Heart left ventricle (tissue), 16 donors: ENCODE measurements at regions not wholly inside any gene's neighbourhood (a gene's known extent, or its start where the extent isn't known, plus 50 kb on each side); places are given as distances from the start of the nearest gene placed in this dataset.

Experiments
- ATAC-seq, 4 donors: fragments of 200-7000 bp; cut with Tn5 transposase; one replicate each; pipeline ENCODE4 v1.9.1; 2020 to 2022; ENCODE audit warnings: moderate library complexity in 4 of 4, mild to moderate bottlenecking in 3 of 4, moderate number of reproducible peaks in 1 of 4
- DNase-seq, 5 donors: peaks; one replicate each; pipeline ENCODE4 v3.0.0-alpha.2; 2020
- H3K27ac ChIP-seq, 12 donors: fragments of 200-600 bp; sonication (generic) in 4 of 12; one replicate each; pipeline versions ENCODE4 v1.5.0 to v1.8.0; 2016 to 2022; ENCODE audit warnings: mild to moderate bottlenecking in 2 of 12
- H3K27me3 ChIP-seq, 9 donors: fragments of 200-600 bp; sonication (generic) in 2 of 9; one replicate each; pipeline versions ENCODE4 v1.5.1 to v1.8.0; 2016 to 2022; ENCODE audit warnings: mild to moderate bottlenecking in 3 of 9
- H3K36me3 ChIP-seq, 9 donors: fragments of 200-600 bp; sonication (generic) in 2 of 9; one replicate each; pipeline versions ENCODE4 v1.5.0 to v1.8.0; 2018 to 2022; ENCODE audit warnings: mild to moderate bottlenecking in 2 of 9
- H3K4me1 ChIP-seq, 12 donors: fragments of 200-600 bp; sonication (generic) in 4 of 12; one replicate each; pipeline versions ENCODE4 v1.5.0 to v1.8.0; 2016 to 2022; ENCODE audit warnings: mild to moderate bottlenecking in 3 of 12
- H3K4me3 ChIP-seq, 12 donors: fragments of 200-600 bp; sonication (generic) in 4 of 12; one replicate each; pipeline versions ENCODE4 v1.5.0 to v1.8.0; 2017 to 2022; ENCODE audit warnings: mild to moderate bottlenecking in 9 of 12, moderate library complexity in 4 of 12
- H3K9me3 ChIP-seq, 12 donors: fragments of 200-600 bp; sonication (generic) in 4 of 12; one replicate each; pipeline versions ENCODE4 v1.5.0 to v1.8.0; 2016 to 2022; ENCODE audit warnings: mild to moderate bottlenecking in 1 of 12
- POLR2A ChIP-seq, 2 donors: fragments of 450-650 bp; IDR thresholded peaks; one replicate each; pipeline ENCODE4 v1.6.1; 2017; ENCODE audit warnings: antibody characterized with exemption in 2 of 2, mild to moderate bottlenecking in 2 of 2, moderate library complexity in 2 of 2
- WGBS, 4 donors: extraction: QIAGEN DNeasy Blood & Tissue Kit in 2 of 4; methylation state at CpG; one replicate each; pipeline versions ENCODE4 v1.1.5 to v1.1.7; 2013 to 2018; 5-methylcytosine and 5-hydroxymethylcytosine counted together
- intact Hi-C, 10 donors: fragments of 100-400 bp; cut with DNase I; formaldehyde crosslinking; loops; one replicate each; pipeline versions ENCODE4 v1.11.1 to v1.14.2; 2022
- TF ChIP-seq, protein P1 (sequence below), 12 donors: fragments of 200-600 bp; sonication (generic) in 4 of 12; IDR thresholded peaks; one replicate each; pipeline versions ENCODE4 v1.5.0 to v1.8.0; 2018 to 2022; ENCODE audit warnings: antibody characterized with exemption in 12 of 12, mild to moderate bottlenecking in 5 of 12
- donor health status: ischemic (EF 13 %, LVEDD 7.1; RV severe dilation, severe dysfunction).
- donor health status: healthy with polysubstance abuse.
- donor health status: DM: no; HTN: yes; CAD: no.
- donor health status: DM: no; HTN: no; CAD: no.
- donor health status: ischemic (EF 25% LVEDD 6.9; RV normal size, moderate dysfunction).
- donor health status: ischemic (EF 25% LVEDD 5.7; RV mildly dilated, moderate dysfunction).
- donor health status: healthy.
- donor health status: DM: yes; HTN: yes; CAD: no.
- donor health status: ischemic (EF 35%, LVEDD 5.7; RV mildly dilated, moderate dysfunction).
- donor health status: nonischemic (EF 11% LVEDD 7.7; RV severe dilation, severe dysfunction).
- donor health status: DM: yes; HTN: yes; CAD: no.
- donor health status: PGD.
- donor health status: ischemic (EF 29% LVEDD 5.4; RV normal size, mild dysfunction).
- donor health status: nonischemic (EF 23%, LVEDD 6.1; RV moderate dilation, normal function).

DNA sequence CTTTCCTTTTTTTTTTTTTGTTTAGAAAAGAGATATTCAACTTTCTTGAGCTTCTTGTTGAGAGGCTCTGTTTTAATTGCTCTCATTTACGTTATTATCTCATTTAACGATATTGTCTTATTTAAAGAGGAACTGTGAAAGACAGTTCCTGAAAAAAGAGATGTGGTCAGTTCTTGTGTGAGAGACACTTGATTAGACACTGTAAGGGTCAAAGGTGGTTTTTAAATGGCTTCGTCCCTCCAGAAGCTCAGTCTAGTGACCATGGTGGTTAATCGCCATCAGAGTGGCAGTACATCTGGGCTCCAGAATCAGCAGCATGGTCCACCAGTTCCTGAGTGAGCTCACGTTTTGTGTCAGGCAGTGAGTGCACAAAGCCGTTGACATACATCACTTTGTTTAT is 57.9 kb upstream of the KCNA5 start:
- H3K4me3 ChIP-seq, result no peak overlapping the region
- H3K27me3 ChIP-seq, result peaks cover 0 to 53% (median 5%) of the 10 kb centered on the region in 9 donors
- intact Hi-C loops, result no loop called here
- 79 to 83% (median 80%) methylated on average over 6 of the region's 6 CpGs for WGBS, 4 donors
- no peak overlapping the region for H3K27ac ChIP-seq
- DNase-seq (no peak), ATAC-seq (no peak)
- no peaks in the 10 kb centered on the region for H3K4me1 ChIP-seq
- H3K9me3 ChIP-seq, result no peaks in the 10 kb centered on the region
- TF ChIP-seq POLR2A (IDR thresholded peaks at IDR 0.05), result no peak
- TF ChIP-seq, protein P1, sequence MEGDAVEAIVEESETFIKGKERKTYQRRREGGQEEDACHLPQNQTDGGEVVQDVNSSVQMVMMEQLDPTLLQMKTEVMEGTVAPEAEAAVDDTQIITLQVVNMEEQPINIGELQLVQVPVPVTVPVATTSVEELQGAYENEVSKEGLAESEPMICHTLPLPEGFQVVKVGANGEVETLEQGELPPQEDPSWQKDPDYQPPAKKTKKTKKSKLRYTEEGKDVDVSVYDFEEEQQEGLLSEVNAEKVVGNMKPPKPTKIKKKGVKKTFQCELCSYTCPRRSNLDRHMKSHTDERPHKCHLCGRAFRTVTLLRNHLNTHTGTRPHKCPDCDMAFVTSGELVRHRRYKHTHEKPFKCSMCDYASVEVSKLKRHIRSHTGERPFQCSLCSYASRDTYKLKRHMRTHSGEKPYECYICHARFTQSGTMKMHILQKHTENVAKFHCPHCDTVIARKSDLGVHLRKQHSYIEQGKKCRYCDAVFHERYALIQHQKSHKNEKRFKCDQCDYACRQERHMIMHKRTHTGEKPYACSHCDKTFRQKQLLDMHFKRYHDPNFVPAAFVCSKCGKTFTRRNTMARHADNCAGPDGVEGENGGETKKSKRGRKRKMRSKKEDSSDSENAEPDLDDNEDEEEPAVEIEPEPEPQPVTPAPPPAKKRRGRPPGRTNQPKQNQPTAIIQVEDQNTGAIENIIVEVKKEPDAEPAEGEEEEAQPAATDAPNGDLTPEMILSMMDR (IDR thresholded peaks at IDR 0.05), result no peak
- H3K36me3 ChIP-seq, result no peaks in the 10 kb centered on the region

DNA sequence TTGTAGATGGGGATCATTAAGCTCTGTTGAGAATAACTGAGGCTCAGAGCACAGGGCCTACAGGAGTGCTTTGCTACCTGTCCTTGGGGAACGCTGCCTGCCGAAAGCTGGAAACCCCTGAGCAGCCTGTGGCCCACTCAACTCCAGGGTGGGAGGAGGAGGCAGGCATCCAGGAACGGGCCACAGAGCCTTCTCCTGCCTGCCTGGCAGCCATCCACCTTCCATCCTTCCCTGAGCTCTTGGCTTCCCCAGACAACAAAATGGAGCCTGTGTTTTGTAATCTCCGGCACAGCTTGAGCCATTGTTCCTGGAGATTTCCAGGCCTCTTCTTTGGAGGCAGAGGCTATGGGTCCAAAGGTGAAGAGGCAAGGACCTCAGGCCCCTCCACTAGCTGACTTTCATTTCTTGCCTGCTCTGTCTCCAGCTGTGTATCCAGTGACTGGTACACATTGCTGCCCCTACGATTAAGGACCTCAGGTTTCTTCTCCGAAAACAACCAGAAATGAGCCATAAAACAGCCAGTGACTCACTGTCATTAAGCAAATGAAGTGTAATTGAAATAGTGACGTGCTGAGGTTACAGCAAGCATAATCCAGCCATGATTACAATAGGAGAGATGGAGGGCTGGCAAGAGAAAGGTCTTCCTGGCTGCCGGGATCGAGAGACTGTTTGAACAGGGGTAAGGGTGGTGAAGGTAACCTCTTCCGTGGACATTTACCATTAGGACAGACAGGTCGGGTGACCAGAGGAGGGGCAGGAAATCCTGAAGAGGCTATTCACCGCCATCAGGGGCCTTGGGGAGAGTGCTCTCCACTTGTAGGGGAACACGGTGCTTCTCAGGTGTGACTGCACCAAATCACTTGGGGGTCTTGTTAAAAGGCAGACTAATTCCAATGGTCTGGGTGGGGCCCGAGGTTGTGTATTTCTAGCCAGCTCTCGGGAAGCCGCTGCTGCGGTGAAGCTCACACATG is 56.3 kb upstream of the KCNA5 start:
- TF ChIP-seq POLR2A (IDR thresholded peaks at IDR 0.05), result no peak
- TF ChIP-seq, protein P1 (IDR thresholded peaks at IDR 0.05), result no peak

DNA sequence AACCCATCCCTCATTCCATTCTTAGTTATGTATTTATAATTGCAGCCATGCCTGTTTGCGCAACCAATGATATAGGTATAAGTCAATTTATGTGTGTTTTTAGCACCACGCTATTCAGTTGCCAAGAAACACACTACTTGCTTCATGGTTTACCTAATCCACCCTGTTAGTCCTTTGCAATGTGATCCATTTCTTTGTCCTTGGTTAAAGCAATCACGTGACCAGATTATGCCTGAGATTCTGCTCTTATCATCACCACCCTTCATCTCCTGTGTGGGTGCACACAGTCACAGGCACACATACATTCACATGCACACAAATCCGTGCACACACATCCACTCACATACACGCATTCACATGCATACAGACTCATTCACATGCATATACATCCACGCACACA is 52.3 kb upstream of the KCNA5 start:
- no peaks in the 10 kb centered on the region for H3K4me1 ChIP-seq
- WGBS, 4 donors, result 82 to 87% (median 86%) methylated on average over 6 of the region's 6 CpGs
- intact Hi-C loops, result loop anchor here in 1 of 10 donors (5.0 kb wide), 1 partner anchor 34 kb away; no protein-coding TSS in a partner anchor
- H3K4me3 ChIP-seq, result no peak overlapping the region
- DNase-seq, result no peak
- no peak for ATAC-seq
- TF ChIP-seq, protein P1 (IDR thresholded peaks at IDR 0.05), result no peak
- no peak for TF ChIP-seq POLR2A (IDR thresholded peaks at IDR 0.05)
- peaks cover 0 to 31% (median 0%) of the 10 kb centered on the region in 9 donors for H3K27me3 ChIP-seq
- H3K27ac ChIP-seq, result no peak overlapping the region
- no peaks in the 10 kb centered on the region for H3K9me3 ChIP-seq
- H3K36me3 ChIP-seq, result no peaks in the 10 kb centered on the region

More for the DNA sequence above, 56.3 kb upstream of the KCNA5 start:
- 78 to 84% (median 81%) methylated on average over 16 to 17 of the region's 17 CpGs for WGBS, 4 donors
- no peak overlapping the region for H3K4me3 ChIP-seq
- no peak overlapping the region for H3K27ac ChIP-seq
- ATAC-seq, result no peak
- no peaks in the 10 kb centered on the region for H3K36me3 ChIP-seq
- DNase-seq, result no peak
- intact Hi-C loops, result no loop called here
- no peaks in the 10 kb centered on the region for H3K4me1 ChIP-seq
- peaks cover 0 to 39% (median 5%) of the 10 kb centered on the region in 9 donors for H3K27me3 ChIP-seq
- no peaks in the 10 kb centered on the region for H3K9me3 ChIP-seq

DNA sequence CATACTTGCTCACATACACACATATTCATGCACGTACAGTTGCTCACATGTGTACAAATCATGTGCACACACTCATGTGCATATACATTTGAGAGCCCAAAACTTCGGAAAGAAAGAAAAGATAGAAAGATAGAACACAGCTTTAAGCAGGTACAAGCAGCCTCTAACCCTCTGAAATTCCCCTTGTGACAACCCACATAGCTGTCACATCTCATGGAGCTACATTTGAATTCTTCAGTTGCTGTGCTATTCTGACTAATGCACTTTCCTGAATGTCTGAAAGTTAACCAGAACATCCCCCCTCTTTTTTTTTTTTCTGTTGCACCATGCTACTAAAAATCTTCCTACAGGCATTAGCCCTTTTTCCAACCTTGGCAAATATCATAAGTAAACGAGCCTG is 51.9 kb upstream of the KCNA5 start:
- no peaks in the 10 kb centered on the region for H3K4me1 ChIP-seq
- TF ChIP-seq POLR2A (IDR thresholded peaks at IDR 0.05), result no peak
- TF ChIP-seq, protein P1 (IDR thresholded peaks at IDR 0.05), result no peak
- intact Hi-C loops, result loop anchor here in 1 of 10 donors (5.0 kb wide), 1 partner anchor 34 kb away; no protein-coding TSS in a partner anchor
- H3K36me3 ChIP-seq, result no peaks in the 10 kb centered on the region
- no peak overlapping the region for H3K27ac ChIP-seq
- no peak for DNase-seq
- no peaks in the 10 kb centered on the region for H3K9me3 ChIP-seq
- WGBS, 4 donors, result 67 to 68% (median 67%) methylated on average over 3 of the region's 3 CpGs
- no peak overlapping the region for H3K4me3 ChIP-seq
- no peak for ATAC-seq
- H3K27me3 ChIP-seq, result peaks cover 0 to 27% (median 0%) of the 10 kb centered on the region in 9 donors
